IPS-20b (cell line): ENCODE measurements at regions not wholly inside any gene's neighbourhood (a gene's known extent, or its start where the extent isn't known, plus 50 kb on each side); places are given as distances from the start of the nearest gene placed in this dataset.

Experiments
- H3K27ac ChIP-seq: one replicate; pipeline ENCODE4 v1.5.1; 2013; ENCODE audit warnings: low read length
- H3K27me3 ChIP-seq: 2 replicates; pipeline ENCODE4 v1.6.1; 2013; ENCODE audit warnings: mild to moderate bottlenecking, low read length, inconsistent platforms; ENCODE audit not compliant: insufficient read depth
- H3K36me3 ChIP-seq: 2 replicates; pipeline ENCODE4 v1.6.1; 2013; ENCODE audit warnings: low read depth, mild to moderate bottlenecking, inconsistent platforms, low read length, moderate library complexity; ENCODE audit not compliant: insufficient read depth
- H3K4me1 ChIP-seq: 2 replicates; pipeline ENCODE4 v1.6.1; 2013; ENCODE audit warnings: mild to moderate bottlenecking, control low read depth, inconsistent platforms, low read length, moderate library complexity; ENCODE audit not compliant: insufficient read depth
- H3K4me3 ChIP-seq: 2 replicates; pipeline ENCODE4 v1.5.1; 2013; ENCODE audit warnings: mild to moderate bottlenecking, low read length, inconsistent platforms
- H3K9ac ChIP-seq: 2 replicates; pipeline ENCODE4 v1.6.1; 2013; ENCODE audit warnings: low read depth, mild to moderate bottlenecking, inconsistent platforms, low read length, moderate library complexity
- H3K9me3 ChIP-seq: 2 replicates; pipeline ENCODE4 v1.6.1; 2013; ENCODE audit warnings: mild to moderate bottlenecking, low read depth, low read length, inconsistent platforms; ENCODE audit not compliant: insufficient read depth

GRCh38 chr3:107258300-107258699 is 118.9 kb upstream of the CCDC54 start:
- Histone ChIP-seq H3K9ac (no peak overlapping the region), H3K27ac (no peak overlapping the region), H3K27me3 (no peaks in the 10 kb centered on the region), H3K36me3 (no peaks in the 10 kb centered on the region), H3K4me1 (no peaks in the 10 kb centered on the region), H3K9me3 (no peaks in the 10 kb centered on the region), H3K4me3 (no peak overlapping the region)

GRCh38 chr3:107260207-107260606 is 117.0 kb upstream of the CCDC54 start:
- H3K36me3 ChIP-seq: no peaks in the 10 kb centered on the region
- 0 out of 2 replicates have a peak, but pooled peaks cover 3% of the 10 kb centered on the region for H3K4me1 ChIP-seq
- no peaks in the 10 kb centered on the region for H3K27me3 ChIP-seq
- H3K9me3 ChIP-seq: no peaks in the 10 kb centered on the region
- no peak overlapping the region for H3K9ac ChIP-seq
- no peak overlapping the region for H3K4me3 ChIP-seq
- H3K27ac ChIP-seq: no peak overlapping the region

GRCh38 chr3:107263269-107264021 is 113.8 kb upstream of the CCDC54 start:
- no peak overlapping the region for H3K27ac ChIP-seq
- no peaks in the 10 kb centered on the region for H3K27me3 ChIP-seq
- H3K9ac ChIP-seq: no peak overlapping the region
- 0 out of 2 replicates have a peak, but pooled peaks cover 3% of the 10 kb centered on the region for H3K4me1 ChIP-seq
- H3K9me3 ChIP-seq: no peaks in the 10 kb centered on the region
- H3K36me3 ChIP-seq: no peaks in the 10 kb centered on the region
- no peak overlapping the region for H3K4me3 ChIP-seq

GRCh38 chr3:107264888-107265287 is 112.4 kb upstream of the CCDC54 start:
- Histone ChIP-seq H3K4me3 (no peak overlapping the region), H3K9me3 (no peaks in the 10 kb centered on the region), H3K4me1 (0 out of 2 replicates have a peak, but pooled peaks cover 3% of the 10 kb centered on the region), H3K36me3 (no peaks in the 10 kb centered on the region), H3K27ac (no peak overlapping the region), H3K9ac (no peak overlapping the region), H3K27me3 (no peaks in the 10 kb centered on the region)

- Histone ChIP-seq H3K27ac (no peak overlapping the region), H3K27me3 (no peaks in the 10 kb centered on the region), H3K9me3 (no peaks in the 10 kb centered on the region), H3K4me3 (no peak overlapping the region), H3K4me1 (0 out of 2 replicates have a peak, but pooled peaks cover 3% of the 10 kb centered on the region), H3K9ac (no peak overlapping the region), H3K36me3 (no peaks in the 10 kb centered on the region)
Observed at GRCh38 chr3:107265526-107265925, 111.7 kb upstream of the CCDC54 start.

- Histone ChIP-seq H3K4me3 (no peak overlapping the region), H3K27me3 (no peaks in the 10 kb centered on the region), H3K9me3 (no peaks in the 10 kb centered on the region), H3K27ac (no peak overlapping the region), H3K36me3 (no peaks in the 10 kb centered on the region), H3K4me1 (0 out of 2 replicates have a peak, but pooled peaks cover 3% of the 10 kb centered on the region), H3K9ac (no peak overlapping the region)
Observed at GRCh38 chr3:107268469-107268868, 108.8 kb upstream of the CCDC54 start.

- H3K4me3 ChIP-seq: no peak overlapping the region
- H3K4me1 ChIP-seq: 0 out of 2 replicates have a peak, but pooled peaks cover 3% of the 10 kb centered on the region
- H3K9me3 ChIP-seq: no peaks in the 10 kb centered on the region
- H3K9ac ChIP-seq: no peak overlapping the region
- H3K27ac ChIP-seq: no peak overlapping the region
- no peaks in the 10 kb centered on the region for H3K27me3 ChIP-seq
- no peaks in the 10 kb centered on the region for H3K36me3 ChIP-seq
Observed at GRCh38 chr3:107269136-107269535, 108.1 kb upstream of the CCDC54 start.

GRCh38 chr3:107271787-107272387 is 105.4 kb upstream of the CCDC54 start:
- H3K4me1 ChIP-seq: no peaks in the 10 kb centered on the region
- no peak overlapping the region for H3K27ac ChIP-seq
- no peaks in the 10 kb centered on the region for H3K36me3 ChIP-seq
- H3K9me3 ChIP-seq: no peaks in the 10 kb centered on the region
- no peak overlapping the region for H3K4me3 ChIP-seq
- no peak overlapping the region for H3K9ac ChIP-seq
- H3K27me3 ChIP-seq: no peaks in the 10 kb centered on the region

GRCh38 chr3:107272471-107272870 is 104.8 kb upstream of the CCDC54 start:
- Histone ChIP-seq H3K9me3 (no peaks in the 10 kb centered on the region), H3K9ac (no peak overlapping the region), H3K4me3 (no peak overlapping the region), H3K36me3 (no peaks in the 10 kb centered on the region), H3K27me3 (no peaks in the 10 kb centered on the region), H3K4me1 (no peaks in the 10 kb centered on the region), H3K27ac (no peak overlapping the region)

GRCh38 chr3:107272885-107273284 is 104.4 kb upstream of the CCDC54 start:
- no peaks in the 10 kb centered on the region for H3K36me3 ChIP-seq
- no peaks in the 10 kb centered on the region for H3K9me3 ChIP-seq
- no peaks in the 10 kb centered on the region for H3K4me1 ChIP-seq
- no peak overlapping the region for H3K4me3 ChIP-seq
- no peak overlapping the region for H3K27ac ChIP-seq
- H3K9ac ChIP-seq: no peak overlapping the region
- H3K27me3 ChIP-seq: no peaks in the 10 kb centered on the region

GRCh38 chr3:107273771-107274170 is 103.5 kb upstream of the CCDC54 start:
- H3K4me3 ChIP-seq: no peak overlapping the region
- no peak overlapping the region for H3K9ac ChIP-seq
- H3K27ac ChIP-seq: no peak overlapping the region
- H3K4me1 ChIP-seq: no peaks in the 10 kb centered on the region
- H3K9me3 ChIP-seq: no peaks in the 10 kb centered on the region
- H3K36me3 ChIP-seq: no peaks in the 10 kb centered on the region
- no peaks in the 10 kb centered on the region for H3K27me3 ChIP-seq

GRCh38 chr3:107275511-107275910 is 101.7 kb upstream of the CCDC54 start:
- Histone ChIP-seq H3K4me1 (no peaks in the 10 kb centered on the region), H3K36me3 (no peaks in the 10 kb centered on the region)

More at GRCh38 chr3:107275511-107275910, 101.7 kb upstream of the CCDC54 start:
- Histone ChIP-seq H3K27ac (no peak overlapping the region), H3K9me3 (no peaks in the 10 kb centered on the region), H3K27me3 (no peaks in the 10 kb centered on the region), H3K9ac (no peak overlapping the region), H3K4me3 (no peak overlapping the region)
